ENCODE measurements at regions not wholly inside any gene's neighbourhood (a gene's known extent, or its start where the extent isn't known, plus 50 kb on each side); places are given as distances from the start of the nearest gene placed in this dataset.
"Not testable (repeated sequence)": the region's sequence is repeated elsewhere in the genome, so short reads cannot be mapped to it uniquely, and the experiment has no call there.

- H3K79me2 ChIP-seq (ENCODE audit: control insufficient read depth, insufficient read depth, low read length); H2AFZ ChIP-seq (ENCODE audit: low read length); H3K4me2 ChIP-seq (ENCODE audit: extremely low read depth, insufficient read depth, low read length); H3K27me3 ChIP-seq (ENCODE audit: control insufficient read depth, insufficient read depth, low read length); H3K36me3 ChIP-seq (ENCODE audit: control insufficient read depth, insufficient read depth, low read length); H3K4me1 ChIP-seq (ENCODE audit: control insufficient read depth, extremely low read depth, insufficient read depth, low read length); H3K9ac ChIP-seq (ENCODE audit: insufficient read depth, low read length); H4K20me1 ChIP-seq (ENCODE audit: control insufficient read depth, extremely low read depth, insufficient read depth, low read length); H3K27ac ChIP-seq (ENCODE audit: insufficient read depth, low read length); H3K9me3 ChIP-seq (ENCODE audit: control insufficient read depth, insufficient read depth, low read depth, low read length); H3K4me3 ChIP-seq (replicated peaks in 1 of 4; ENCODE audit: control extremely low read depth in 1 of 4, insufficient read depth in 1 of 4, low read depth in 3 of 4, low read length in 4 of 4): not testable (repeated sequence)
- TF ChIP-seq CTCF (conservative IDR thresholded peaks at IDR 0.05 in 1 of 2, IDR thresholded peaks at IDR 0.05 in 1 of 2; ENCODE audit: low read depth in 1 of 2, low read length in 2 of 2), result peak; percentile 45 to 65
- peak; percentile 25 to 58 for DNase-seq (ENCODE audit: low read depth in 2 of 2)
Observed at GRCh38 chr17:30719131-30719973, 105.1 kb downstream of the CRLF3 start.

GRCh38 chr17:30718691-30719090 is 105.8 kb downstream of the CRLF3 start:
- not testable (repeated sequence) for H3K27ac ChIP-seq (ENCODE audit: insufficient read depth, low read length); H3K79me2 ChIP-seq (ENCODE audit: control insufficient read depth, insufficient read depth, low read length); H3K4me2 ChIP-seq (ENCODE audit: extremely low read depth, insufficient read depth, low read length); H3K4me1 ChIP-seq (ENCODE audit: control insufficient read depth, extremely low read depth, insufficient read depth, low read length); H3K4me3 ChIP-seq (replicated peaks in 1 of 4; ENCODE audit: control extremely low read depth in 1 of 4, insufficient read depth in 1 of 4, low read depth in 3 of 4, low read length in 4 of 4); H4K20me1 ChIP-seq (ENCODE audit: control insufficient read depth, extremely low read depth, insufficient read depth, low read length); H3K9me3 ChIP-seq (ENCODE audit: control insufficient read depth, insufficient read depth, low read depth, low read length); H2AFZ ChIP-seq (ENCODE audit: low read length); DNase-seq (ENCODE audit: low read depth in 2 of 2); H3K36me3 ChIP-seq (ENCODE audit: control insufficient read depth, insufficient read depth, low read length); H3K27me3 ChIP-seq (ENCODE audit: control insufficient read depth, insufficient read depth, low read length); H3K9ac ChIP-seq (ENCODE audit: insufficient read depth, low read length)

- not testable (repeated sequence) for H3K4me2 ChIP-seq (ENCODE audit: extremely low read depth, insufficient read depth, low read length); H3K4me3 ChIP-seq (replicated peaks in 1 of 4; ENCODE audit: control extremely low read depth in 1 of 4, insufficient read depth in 1 of 4, low read depth in 3 of 4, low read length in 4 of 4); DNase-seq (ENCODE audit: low read depth in 2 of 2); H3K9me3 ChIP-seq (ENCODE audit: control insufficient read depth, insufficient read depth, low read depth, low read length); H2AFZ ChIP-seq (ENCODE audit: low read length); H3K4me1 ChIP-seq (ENCODE audit: control insufficient read depth, extremely low read depth, insufficient read depth, low read length); H4K20me1 ChIP-seq (ENCODE audit: control insufficient read depth, extremely low read depth, insufficient read depth, low read length); H3K27ac ChIP-seq (ENCODE audit: insufficient read depth, low read length); H3K27me3 ChIP-seq (ENCODE audit: control insufficient read depth, insufficient read depth, low read length); H3K36me3 ChIP-seq (ENCODE audit: control insufficient read depth, insufficient read depth, low read length); H3K9ac ChIP-seq (ENCODE audit: insufficient read depth, low read length); H3K79me2 ChIP-seq (ENCODE audit: control insufficient read depth, insufficient read depth, low read length)
Observed at GRCh38 chr17:30718099-30718447, 106.4 kb downstream of the CRLF3 start.

- H3K27ac ChIP-seq (ENCODE audit: insufficient read depth, low read length), result no peak overlapping the region
- no peak overlapping the region for H2AFZ ChIP-seq (ENCODE audit: low read length)
- H3K4me3 ChIP-seq (replicated peaks in 1 of 4; ENCODE audit: control extremely low read depth in 1 of 4, insufficient read depth in 1 of 4, low read depth in 3 of 4, low read length in 4 of 4), result no peak overlapping the region
- no peak for DNase-seq (ENCODE audit: low read depth in 2 of 2)
- H3K4me2 ChIP-seq (ENCODE audit: extremely low read depth, insufficient read depth, low read length), result no peak overlapping the region
- H3K27me3 ChIP-seq (ENCODE audit: control insufficient read depth, insufficient read depth, low read length), result no peaks in the 10 kb centered on the region
- H3K9me3 ChIP-seq (ENCODE audit: control insufficient read depth, insufficient read depth, low read depth, low read length), result no peaks in the 10 kb centered on the region
- H4K20me1 ChIP-seq (ENCODE audit: control insufficient read depth, extremely low read depth, insufficient read depth, low read length), result no peaks in the 10 kb centered on the region
- H3K36me3 ChIP-seq (ENCODE audit: control insufficient read depth, insufficient read depth, low read length), result no peaks in the 10 kb centered on the region
- H3K9ac ChIP-seq (ENCODE audit: insufficient read depth, low read length), result no peak overlapping the region
- no peaks in the 10 kb centered on the region for H3K79me2 ChIP-seq (ENCODE audit: control insufficient read depth, insufficient read depth, low read length)
- H3K4me1 ChIP-seq (ENCODE audit: control insufficient read depth, extremely low read depth, insufficient read depth, low read length), result no peaks in the 10 kb centered on the region
- no peak for TF ChIP-seq CTCF (conservative IDR thresholded peaks at IDR 0.05 in 1 of 2, IDR thresholded peaks at IDR 0.05 in 1 of 2; ENCODE audit: low read depth in 1 of 2, low read length in 2 of 2)
- TF ChIP-seq EZH2 (IDR thresholded peaks at IDR 0.05; ENCODE audit: low read length, missing control alignments), result no peak
Observed at GRCh38 chr17:30717291-30718098, 107.0 kb downstream of the CRLF3 start.
